A204.1 (cell line): ENCODE measurements at regions not wholly inside any gene's neighbourhood (a gene's known extent, or its start where the extent isn't known, plus 50 kb on each side); places are given as distances from the start of the nearest gene placed in this dataset.

Experiments
- FAIRE-seq: peaks from 2 replicates; lab custom pipeline; 2012; peaks lifted over from hg19 to GRCh38; lab: Jason Lieb, UNC

- FAIRE-seq = no peak
Measured at GRCh38 chr17:77307479-77308198, 166.9 kb downstream of the SEC14L1 start.

GRCh38 chr17:77308861-77309726 lies 168.3 kb downstream of the SEC14L1 start:
- no peak for FAIRE-seq

GRCh38 chr17:77310336-77310735 lies 169.6 kb downstream of the SEC14L1 start:
- no peak for FAIRE-seq

- no peak for FAIRE-seq
Measured at GRCh38 chr17:77311371-77311981, 170.7 kb downstream of the SEC14L1 start.

- FAIRE-seq = no peak
Measured at GRCh38 chr17:77312061-77312701, 171.4 kb downstream of the SEC14L1 start.

- FAIRE-seq = no peak
Measured at GRCh38 chr17:77312786-77313599, 172.2 kb downstream of the SEC14L1 start.

- no peak for FAIRE-seq
Measured at GRCh38 chr17:77313831-77314230, 173.1 kb downstream of the SEC14L1 start.

- FAIRE-seq = no peak
Measured at GRCh38 chr17:77314601-77315000, 173.8 kb downstream of the SEC14L1 start.

GRCh38 chr17:77315010-77315409 lies 174.2 kb downstream of the SEC14L1 start:
- no peak for FAIRE-seq

GRCh38 chr17:77315551-77316190 lies 174.9 kb downstream of the SEC14L1 start:
- no peak for FAIRE-seq

GRCh38 chr17:77316191-77316641 lies 175.4 kb downstream of the SEC14L1 start:
- FAIRE-seq = no peak

GRCh38 chr17:77316651-77317050 lies 175.9 kb downstream of the SEC14L1 start:
- no peak for FAIRE-seq

- FAIRE-seq = no peak
Measured at GRCh38 chr17:77317091-77317750, 176.5 kb downstream of the SEC14L1 start.

- no peak for FAIRE-seq
Measured at GRCh38 chr17:77318021-77318420, 177.3 kb downstream of the SEC14L1 start.

- no peak for FAIRE-seq
Measured at GRCh38 chr17:77318491-77319210, 177.9 kb downstream of the SEC14L1 start.

- no peak for FAIRE-seq
Measured at GRCh38 chr17:77319211-77320043, 178.7 kb downstream of the SEC14L1 start.

GRCh38 chr17:77320044-77320440 lies 179.3 kb downstream of the SEC14L1 start:
- FAIRE-seq = no peak

GRCh38 chr17:77320485-77321256 lies 179.9 kb downstream of the SEC14L1 start:
- FAIRE-seq = no peak
